ENCODE measurements at regions not wholly inside any gene's neighbourhood (a gene's known extent, or its start where the extent isn't known, plus 50 kb on each side); places are given as distances from the start of the nearest gene placed in this dataset.

DNA sequence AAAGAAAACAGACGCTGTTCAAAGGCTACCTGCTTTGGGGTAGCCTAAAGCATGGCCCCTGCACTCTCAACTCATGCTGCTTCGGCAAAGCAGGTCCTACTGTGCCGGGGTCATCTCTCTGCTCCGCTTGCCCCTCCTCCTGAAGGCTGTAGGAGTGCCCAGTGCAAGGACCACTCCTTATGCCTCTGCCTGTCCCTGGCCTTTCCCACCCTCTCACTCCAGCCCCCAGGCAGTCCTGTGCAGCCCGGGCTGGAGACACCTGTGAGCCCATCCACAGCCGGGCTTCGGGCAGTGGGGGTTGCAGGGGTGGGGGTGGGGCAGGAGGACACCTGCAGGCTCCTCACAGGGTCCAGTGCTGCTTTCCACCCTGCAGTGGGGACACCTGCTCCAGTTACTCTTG, 69.1 kb downstream of the ACKR3 start:
- Histone ChIP-seq H3K4me3 (replicated peaks in 1 of 4; ENCODE audit: control extremely low read depth in 1 of 4, insufficient read depth in 1 of 4, low read depth in 3 of 4, low read length in 4 of 4) (no peak overlapping the region), H3K4me2 (ENCODE audit: extremely low read depth, insufficient read depth, low read length) (no peak overlapping the region), H3K4me1 (ENCODE audit: control insufficient read depth, extremely low read depth, insufficient read depth, low read length) (peaks cover 4% of the 10 kb centered on the region), H3K79me2 (ENCODE audit: control insufficient read depth, insufficient read depth, low read length) (no peaks in the 10 kb centered on the region), H4K20me1 (ENCODE audit: control insufficient read depth, extremely low read depth, insufficient read depth, low read length) (no peaks in the 10 kb centered on the region), H3K27ac (ENCODE audit: insufficient read depth, low read length) (no peak overlapping the region), H3K27me3 (ENCODE audit: control insufficient read depth, insufficient read depth, low read length) (no peaks in the 10 kb centered on the region), H2AFZ (ENCODE audit: low read length) (no peak overlapping the region), H3K9ac (ENCODE audit: insufficient read depth, low read length) (no peak overlapping the region), H3K36me3 (ENCODE audit: control insufficient read depth, insufficient read depth, low read length) (no peaks in the 10 kb centered on the region), H3K9me3 (ENCODE audit: control insufficient read depth, insufficient read depth, low read depth, low read length) (no peaks in the 10 kb centered on the region)
- DNase-seq (ENCODE audit: low read depth in 2 of 2): no peak
- no peak for TF ChIP-seq EZH2 (IDR thresholded peaks at IDR 0.05; ENCODE audit: low read length, missing control alignments)
- TF ChIP-seq, protein P1, sequence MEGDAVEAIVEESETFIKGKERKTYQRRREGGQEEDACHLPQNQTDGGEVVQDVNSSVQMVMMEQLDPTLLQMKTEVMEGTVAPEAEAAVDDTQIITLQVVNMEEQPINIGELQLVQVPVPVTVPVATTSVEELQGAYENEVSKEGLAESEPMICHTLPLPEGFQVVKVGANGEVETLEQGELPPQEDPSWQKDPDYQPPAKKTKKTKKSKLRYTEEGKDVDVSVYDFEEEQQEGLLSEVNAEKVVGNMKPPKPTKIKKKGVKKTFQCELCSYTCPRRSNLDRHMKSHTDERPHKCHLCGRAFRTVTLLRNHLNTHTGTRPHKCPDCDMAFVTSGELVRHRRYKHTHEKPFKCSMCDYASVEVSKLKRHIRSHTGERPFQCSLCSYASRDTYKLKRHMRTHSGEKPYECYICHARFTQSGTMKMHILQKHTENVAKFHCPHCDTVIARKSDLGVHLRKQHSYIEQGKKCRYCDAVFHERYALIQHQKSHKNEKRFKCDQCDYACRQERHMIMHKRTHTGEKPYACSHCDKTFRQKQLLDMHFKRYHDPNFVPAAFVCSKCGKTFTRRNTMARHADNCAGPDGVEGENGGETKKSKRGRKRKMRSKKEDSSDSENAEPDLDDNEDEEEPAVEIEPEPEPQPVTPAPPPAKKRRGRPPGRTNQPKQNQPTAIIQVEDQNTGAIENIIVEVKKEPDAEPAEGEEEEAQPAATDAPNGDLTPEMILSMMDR (conservative IDR thresholded peaks at IDR 0.05 in 1 of 2, IDR thresholded peaks at IDR 0.05 in 1 of 2; ENCODE audit: low read depth in 1 of 2, low read length in 2 of 2): no peak

- DNase-seq (ENCODE audit: low read depth in 2 of 2): no peak
- TF ChIP-seq EZH2 (IDR thresholded peaks at IDR 0.05; ENCODE audit: low read length, missing control alignments): no peak
- TF ChIP-seq, protein P1 (conservative IDR thresholded peaks at IDR 0.05 in 1 of 2, IDR thresholded peaks at IDR 0.05 in 1 of 2; ENCODE audit: low read depth in 1 of 2, low read length in 2 of 2): no peak
- no peaks in the 10 kb centered on the region for H3K27me3 ChIP-seq (ENCODE audit: control insufficient read depth, insufficient read depth, low read length)
- H3K79me2 ChIP-seq (ENCODE audit: control insufficient read depth, insufficient read depth, low read length): no peaks in the 10 kb centered on the region
- no peak overlapping the region for H3K27ac ChIP-seq (ENCODE audit: insufficient read depth, low read length)
- H3K4me3 ChIP-seq (replicated peaks in 1 of 4; ENCODE audit: control extremely low read depth in 1 of 4, insufficient read depth in 1 of 4, low read depth in 3 of 4, low read length in 4 of 4): no peak overlapping the region
- H3K4me1 ChIP-seq (ENCODE audit: control insufficient read depth, extremely low read depth, insufficient read depth, low read length): peaks cover 4% of the 10 kb centered on the region
- no peaks in the 10 kb centered on the region for H3K36me3 ChIP-seq (ENCODE audit: control insufficient read depth, insufficient read depth, low read length)
- H3K9ac ChIP-seq (ENCODE audit: insufficient read depth, low read length): no peak overlapping the region
- no peak overlapping the region for H3K4me2 ChIP-seq (ENCODE audit: extremely low read depth, insufficient read depth, low read length)
- H4K20me1 ChIP-seq (ENCODE audit: control insufficient read depth, extremely low read depth, insufficient read depth, low read length): no peaks in the 10 kb centered on the region
- H2AFZ ChIP-seq (ENCODE audit: low read length): no peak overlapping the region
- H3K9me3 ChIP-seq (ENCODE audit: control insufficient read depth, insufficient read depth, low read depth, low read length): no peaks in the 10 kb centered on the region
These were observed 70.0 kb downstream of the ACKR3 start for GRCh38 chr2:236639461-236640235.

GRCh38 chr2:236641051-236641726, 71.6 kb downstream of the ACKR3 start:
- no peak overlapping the region for H3K27ac ChIP-seq (ENCODE audit: insufficient read depth, low read length)
- peaks cover 4% of the 10 kb centered on the region for H3K4me1 ChIP-seq (ENCODE audit: control insufficient read depth, extremely low read depth, insufficient read depth, low read length)
- no peaks in the 10 kb centered on the region for H3K36me3 ChIP-seq (ENCODE audit: control insufficient read depth, insufficient read depth, low read length)
- no peaks in the 10 kb centered on the region for H3K79me2 ChIP-seq (ENCODE audit: control insufficient read depth, insufficient read depth, low read length)
- no peak overlapping the region for H2AFZ ChIP-seq (ENCODE audit: low read length)
- TF ChIP-seq EZH2 (IDR thresholded peaks at IDR 0.05; ENCODE audit: low read length, missing control alignments): no peak
- TF ChIP-seq, protein P1 (conservative IDR thresholded peaks at IDR 0.05 in 1 of 2, IDR thresholded peaks at IDR 0.05 in 1 of 2; ENCODE audit: low read depth in 1 of 2, low read length in 2 of 2): no peak
- no peaks in the 10 kb centered on the region for H3K9me3 ChIP-seq (ENCODE audit: control insufficient read depth, insufficient read depth, low read depth, low read length)
- H4K20me1 ChIP-seq (ENCODE audit: control insufficient read depth, extremely low read depth, insufficient read depth, low read length): no peaks in the 10 kb centered on the region
- no peak for DNase-seq (ENCODE audit: low read depth in 2 of 2)
- no peak overlapping the region for H3K4me2 ChIP-seq (ENCODE audit: extremely low read depth, insufficient read depth, low read length)
- H3K27me3 ChIP-seq (ENCODE audit: control insufficient read depth, insufficient read depth, low read length): no peaks in the 10 kb centered on the region
- no peak overlapping the region for H3K4me3 ChIP-seq (replicated peaks in 1 of 4; ENCODE audit: control extremely low read depth in 1 of 4, insufficient read depth in 1 of 4, low read depth in 3 of 4, low read length in 4 of 4)
- H3K9ac ChIP-seq (ENCODE audit: insufficient read depth, low read length): no peak overlapping the region

All from fibroblast of lung (primary cell).